GM12873 (cell line): ENCODE measurements at regions not wholly inside any gene's neighbourhood (a gene's known extent, or its start where the extent isn't known, plus 50 kb on each side); places are given as distances from the start of the nearest gene placed in this dataset.

Source experiments
- TF ChIP-seq, protein P1 (sequence below): IDR thresholded peaks from 2 replicates; pipeline ENCODE4 v1.5.1; 2012; ENCODE audit warnings: low read depth, mild to moderate bottlenecking, moderate library complexity, low read length, control low read depth; ENCODE audit not compliant: insufficient read depth; ENCODE audit errors: missing control alignments

DNA sequence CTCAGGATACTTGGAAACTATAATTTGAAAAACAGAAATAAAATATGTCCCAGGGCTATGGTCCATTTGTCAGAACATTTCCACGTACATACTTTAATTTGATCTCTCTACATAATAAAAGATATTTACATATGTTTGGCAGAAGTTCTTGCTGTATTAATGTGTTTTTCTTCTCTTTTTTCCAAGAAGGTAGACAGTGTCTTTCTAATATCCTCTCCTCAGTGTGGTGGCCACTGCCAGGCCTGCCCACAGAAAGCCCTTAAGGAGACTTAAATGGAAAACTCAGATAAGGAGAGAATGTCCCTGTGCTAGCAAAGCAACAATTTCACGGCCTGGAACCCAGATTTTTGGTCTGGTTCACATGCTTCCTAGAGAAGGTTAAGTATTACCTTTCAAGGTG is 76.5 kb upstream of the ARHGEF26 start:
- TF ChIP-seq, protein P1, sequence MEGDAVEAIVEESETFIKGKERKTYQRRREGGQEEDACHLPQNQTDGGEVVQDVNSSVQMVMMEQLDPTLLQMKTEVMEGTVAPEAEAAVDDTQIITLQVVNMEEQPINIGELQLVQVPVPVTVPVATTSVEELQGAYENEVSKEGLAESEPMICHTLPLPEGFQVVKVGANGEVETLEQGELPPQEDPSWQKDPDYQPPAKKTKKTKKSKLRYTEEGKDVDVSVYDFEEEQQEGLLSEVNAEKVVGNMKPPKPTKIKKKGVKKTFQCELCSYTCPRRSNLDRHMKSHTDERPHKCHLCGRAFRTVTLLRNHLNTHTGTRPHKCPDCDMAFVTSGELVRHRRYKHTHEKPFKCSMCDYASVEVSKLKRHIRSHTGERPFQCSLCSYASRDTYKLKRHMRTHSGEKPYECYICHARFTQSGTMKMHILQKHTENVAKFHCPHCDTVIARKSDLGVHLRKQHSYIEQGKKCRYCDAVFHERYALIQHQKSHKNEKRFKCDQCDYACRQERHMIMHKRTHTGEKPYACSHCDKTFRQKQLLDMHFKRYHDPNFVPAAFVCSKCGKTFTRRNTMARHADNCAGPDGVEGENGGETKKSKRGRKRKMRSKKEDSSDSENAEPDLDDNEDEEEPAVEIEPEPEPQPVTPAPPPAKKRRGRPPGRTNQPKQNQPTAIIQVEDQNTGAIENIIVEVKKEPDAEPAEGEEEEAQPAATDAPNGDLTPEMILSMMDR, result no peak

DNA sequence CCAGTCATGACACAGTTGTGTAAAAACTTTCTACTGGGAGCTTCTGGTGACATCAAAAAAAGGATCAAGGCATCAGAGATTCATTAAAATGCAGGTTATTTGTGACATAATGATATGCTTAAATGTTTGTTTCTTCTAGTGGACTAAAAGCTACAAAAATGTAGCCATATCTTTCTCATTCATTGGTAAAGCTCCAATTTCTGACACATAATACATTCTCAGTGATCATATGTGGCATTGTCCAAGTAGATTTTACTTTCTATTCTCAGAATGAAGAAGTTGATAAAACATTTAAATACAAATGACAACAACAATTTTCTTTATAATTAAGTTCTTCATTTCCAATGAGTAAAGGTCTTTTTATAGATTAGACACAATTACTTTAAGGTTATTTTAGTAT is 71.0 kb upstream of the ARHGEF26 start:
- TF ChIP-seq, protein P1, result no peak

DNA sequence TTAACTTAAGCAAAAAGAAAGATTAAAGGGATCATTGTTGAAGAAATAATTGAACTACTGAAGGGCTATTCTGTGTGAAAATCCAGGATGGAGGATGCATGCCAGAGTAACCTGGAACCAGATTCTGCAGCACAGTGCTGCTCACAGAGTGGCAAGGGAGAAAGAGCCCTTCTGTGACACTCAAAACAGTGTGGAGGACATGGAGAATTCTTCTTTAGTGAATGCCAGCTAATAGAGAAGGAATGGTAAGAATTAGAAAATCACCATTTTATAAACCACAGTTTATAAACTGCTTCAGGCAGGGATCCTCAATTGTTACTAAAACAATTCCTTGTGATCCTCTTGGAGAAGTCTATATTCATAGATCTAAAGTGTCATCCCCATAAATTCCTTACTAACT is 70.4 kb upstream of the ARHGEF26 start:
- TF ChIP-seq, protein P1, result no peak

DNA sequence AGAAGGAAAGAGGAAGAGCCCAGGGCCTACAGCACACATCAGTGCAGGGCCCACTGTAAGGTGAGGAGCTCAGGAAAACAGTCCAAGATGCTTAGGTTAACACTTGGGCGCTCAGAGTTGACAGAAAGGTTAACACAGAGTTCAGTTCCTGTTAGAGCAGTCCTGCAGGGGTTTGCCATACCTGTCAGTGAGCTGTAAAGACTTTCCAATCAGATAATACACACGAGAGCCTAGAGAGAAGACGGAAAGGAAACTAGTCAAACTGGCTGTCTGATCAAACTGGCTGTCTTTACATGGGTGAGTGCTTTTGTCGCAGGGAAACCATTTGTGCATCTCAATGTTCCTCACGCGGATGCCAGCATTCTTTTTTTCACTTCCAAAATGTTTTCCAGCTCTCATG is 61.4 kb upstream of the ARHGEF26 start:
- TF ChIP-seq, protein P1, result no peak

DNA sequence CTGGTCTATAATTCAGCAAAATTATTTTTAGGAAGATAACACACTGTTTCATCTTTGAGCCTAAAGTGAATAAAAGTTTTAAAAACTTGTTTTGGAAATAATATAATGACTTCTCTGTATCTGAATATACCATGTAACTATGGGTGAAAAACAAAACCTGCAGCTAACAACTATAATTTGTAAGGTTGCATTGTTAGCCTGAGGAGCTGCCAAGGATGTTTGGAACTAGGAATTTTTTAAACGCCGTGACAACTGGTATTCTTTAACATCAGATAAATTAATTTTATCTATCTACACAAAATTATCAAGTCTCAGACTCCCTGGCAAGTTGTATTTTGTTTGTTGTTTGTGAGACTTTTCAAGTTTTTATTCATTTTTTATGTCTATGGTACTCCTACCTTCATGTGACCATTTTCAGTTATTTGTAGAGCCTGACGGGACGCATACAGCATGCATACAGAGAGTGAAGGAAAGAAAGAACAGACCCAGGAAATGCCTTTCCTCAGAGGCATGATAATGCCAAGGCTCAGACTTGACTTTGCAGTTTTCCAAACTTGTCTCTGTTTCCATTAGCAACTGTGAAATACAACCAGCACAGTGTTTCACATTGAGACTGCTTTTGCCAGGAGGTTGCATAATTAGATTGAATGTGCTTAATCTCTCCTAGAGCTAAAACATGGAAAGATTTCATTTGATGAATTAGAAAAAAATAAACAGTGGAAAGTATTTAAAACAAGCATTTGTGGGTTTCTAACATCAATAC is 60.8 kb upstream of the ARHGEF26 start:
- TF ChIP-seq, protein P1, result no peak

DNA sequence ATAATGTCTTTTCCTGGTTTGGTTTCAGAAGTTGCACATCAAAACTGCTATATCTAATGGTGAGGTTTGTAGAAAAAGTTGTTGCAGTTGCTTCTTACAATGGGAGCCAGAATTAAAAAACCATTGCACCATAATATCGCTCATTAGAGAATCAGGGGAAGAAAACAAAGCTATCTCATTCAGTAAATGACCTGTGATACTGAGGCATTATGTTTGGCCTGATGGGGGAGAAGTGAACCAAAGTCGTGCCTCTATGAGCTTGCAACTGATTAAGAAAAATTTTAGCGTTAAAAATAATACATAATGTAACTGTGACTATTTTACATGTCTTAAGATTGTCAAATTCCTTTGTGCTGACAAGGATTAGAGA is 60.2 kb upstream of the ARHGEF26 start:
- TF ChIP-seq, protein P1, result no peak

DNA sequence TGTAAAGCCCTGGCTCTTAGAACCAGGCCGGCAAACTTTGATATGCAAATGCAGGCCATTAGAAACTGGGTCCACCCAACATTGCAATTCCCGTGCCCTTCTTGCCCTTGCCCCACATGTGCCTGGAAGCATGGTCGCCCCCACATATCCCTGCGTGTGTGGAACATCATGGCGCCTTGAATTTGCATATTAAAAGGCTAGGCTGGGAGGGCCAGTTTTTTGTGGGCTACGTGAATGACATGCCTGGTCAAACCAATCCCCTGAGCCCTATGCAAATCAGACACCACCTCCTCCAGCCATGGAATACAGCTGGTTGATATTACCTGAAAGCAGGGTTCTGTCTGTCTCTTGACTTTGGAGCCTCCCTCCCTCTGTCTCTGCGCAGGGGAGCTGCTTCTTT is 58.7 kb upstream of the ARHGEF26 start:
- TF ChIP-seq, protein P1, result no peak

DNA sequence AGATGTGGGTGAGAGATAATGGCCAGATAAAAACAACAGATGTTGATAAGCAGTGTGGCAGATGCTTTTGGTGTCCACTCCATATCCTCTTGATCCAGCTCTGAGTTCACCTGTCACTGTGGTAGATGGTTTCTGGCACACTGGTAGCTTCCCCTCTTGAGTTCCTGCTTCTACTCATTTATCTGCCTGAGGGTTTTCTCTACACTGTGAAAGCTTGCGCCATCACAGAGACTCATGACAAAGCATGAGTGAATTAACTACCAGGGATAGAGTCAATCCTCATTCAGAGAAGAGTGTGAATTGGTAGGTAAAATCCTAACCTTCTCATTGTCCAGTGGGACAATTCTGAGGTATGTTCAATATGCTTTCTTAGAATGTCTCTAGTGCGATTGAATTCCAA is 50.0 kb upstream of the ARHGEF26 start:
- TF ChIP-seq, protein P1, result no peak
